ENCODE measurements at regions not wholly inside any gene's neighbourhood (a gene's known extent, or its start where the extent isn't known, plus 50 kb on each side); places are given as distances from the start of the nearest gene placed in this dataset.

DNA sequence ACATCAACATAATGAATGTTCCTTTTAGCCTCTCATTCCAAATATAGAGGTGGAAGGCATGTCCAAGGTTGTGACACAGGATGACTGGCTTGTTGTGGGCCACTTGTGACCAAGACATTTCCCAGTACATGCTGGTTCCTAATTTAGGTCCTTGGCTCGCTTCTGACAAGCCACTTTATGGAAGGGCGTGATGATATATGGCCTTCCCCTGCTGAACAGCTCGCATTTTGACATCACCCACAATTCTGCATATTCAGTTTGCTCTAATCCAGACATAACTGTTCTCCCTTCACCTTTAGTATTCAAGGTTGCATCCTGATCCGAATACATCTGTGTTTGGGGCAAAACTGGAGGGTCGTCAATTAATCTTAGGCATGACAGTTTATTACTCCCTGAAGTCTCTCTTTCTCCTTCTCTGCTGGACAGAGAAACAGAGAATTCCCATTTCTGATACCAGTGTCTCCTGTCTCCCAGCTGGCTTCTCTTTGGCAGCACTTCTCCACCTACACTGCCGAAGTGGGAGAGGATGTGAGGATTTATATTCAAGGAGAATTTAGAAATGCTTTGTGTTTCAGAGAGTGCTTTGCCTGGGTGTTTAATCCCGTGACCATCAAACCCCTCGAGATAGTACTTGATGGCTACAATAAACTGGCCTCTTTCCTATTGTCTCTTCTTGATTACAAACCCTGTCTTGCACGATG lies 815.5 kb upstream of the RBFOX1 start:
- Mint-ChIP-seq H3K27me3 (no peaks in the 10 kb centered on the region), H3K4me1 (no peaks in the 10 kb centered on the region), H3K36me3 (no peaks in the 10 kb centered on the region), H3K9me3 (no peaks in the 10 kb centered on the region), H3K4me3 (no peak overlapping the region), H3K27ac (no peak overlapping the region)
- no peak for DNase-seq

DNA sequence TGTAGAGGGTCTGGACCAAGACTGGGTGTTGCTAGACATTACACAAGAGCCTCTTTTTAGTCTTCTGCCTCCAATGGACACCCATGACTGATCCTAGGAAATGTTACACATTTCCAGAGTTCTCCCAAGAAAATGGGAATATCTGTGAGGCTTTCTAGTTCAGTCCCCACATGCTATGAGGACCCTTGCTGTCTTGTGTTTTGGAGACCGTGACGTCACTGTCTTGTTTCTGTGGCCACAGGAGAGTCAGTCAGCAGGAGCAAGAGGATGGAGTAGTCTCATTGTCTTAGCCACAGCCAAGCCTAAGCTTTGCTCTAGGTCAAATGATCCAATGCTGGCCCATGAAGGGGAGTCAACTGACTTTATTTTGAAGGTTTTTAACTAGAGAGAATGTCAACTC lies 820.1 kb upstream of the RBFOX1 start:
- Mint-ChIP-seq H3K9me3 (peaks cover 4% of the 10 kb centered on the region), H3K36me3 (no peaks in the 10 kb centered on the region), H3K4me3 (no peak overlapping the region), H3K27ac (no peak overlapping the region), H3K4me1 (no peaks in the 10 kb centered on the region), H3K27me3 (no peaks in the 10 kb centered on the region)
- DNase-seq: no peak

DNA sequence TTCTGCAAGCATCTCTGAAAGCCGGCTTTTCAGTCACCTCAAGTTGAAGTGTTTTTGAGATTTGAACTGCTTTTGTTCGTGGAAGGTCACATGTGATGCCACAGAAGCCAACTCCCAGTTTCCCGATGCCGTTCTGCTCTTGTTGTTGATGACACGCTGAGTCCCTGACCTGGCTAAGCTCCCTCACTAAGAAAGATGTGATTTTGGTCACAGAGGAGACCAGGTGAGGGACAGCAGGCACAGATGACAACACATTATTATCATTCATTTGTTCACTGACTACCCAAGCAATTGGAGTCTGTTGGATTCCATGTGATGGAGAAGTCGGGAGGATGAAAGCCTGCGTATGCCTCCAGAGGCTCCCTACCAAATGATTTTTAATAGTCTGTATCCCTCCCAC lies 822.4 kb upstream of the RBFOX1 start:
- no peak overlapping the region for H3K4me3 Mint-ChIP-seq
- no peaks in the 10 kb centered on the region for H3K27me3 Mint-ChIP-seq
- no peaks in the 10 kb centered on the region for H3K36me3 Mint-ChIP-seq
- no peak for DNase-seq
- no peak overlapping the region for H3K27ac Mint-ChIP-seq
- peaks cover 6% of the 10 kb centered on the region for H3K9me3 Mint-ChIP-seq
- H3K4me1 Mint-ChIP-seq: no peaks in the 10 kb centered on the region

DNA sequence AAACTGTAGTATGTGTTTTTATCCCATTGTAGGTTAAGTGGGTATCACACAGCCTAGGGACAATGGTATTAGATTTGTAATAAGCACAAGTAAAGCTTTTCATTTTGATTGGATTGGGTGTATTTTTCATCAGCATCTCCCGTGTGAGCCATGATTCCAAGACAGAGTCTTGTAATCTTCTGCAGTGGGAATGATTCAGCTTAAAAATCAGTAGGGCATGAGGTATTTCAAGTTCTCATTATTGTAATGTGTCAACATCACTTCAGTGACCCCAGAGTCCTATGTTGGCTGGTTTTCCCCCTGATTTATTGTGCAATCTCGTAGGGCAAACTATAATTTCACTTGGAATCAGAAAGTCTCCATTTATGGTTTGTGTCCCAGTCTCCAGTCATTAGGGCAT lies 833.2 kb upstream of the RBFOX1 start:
- H3K4me1 Mint-ChIP-seq: no peaks in the 10 kb centered on the region
- H3K9me3 Mint-ChIP-seq: peaks cover 4% of the 10 kb centered on the region
- no peaks in the 10 kb centered on the region for H3K27me3 Mint-ChIP-seq
- no peaks in the 10 kb centered on the region for H3K36me3 Mint-ChIP-seq
- H3K27ac Mint-ChIP-seq: no peak overlapping the region
- H3K4me3 Mint-ChIP-seq: no peak overlapping the region
- DNase-seq: no peak

DNA sequence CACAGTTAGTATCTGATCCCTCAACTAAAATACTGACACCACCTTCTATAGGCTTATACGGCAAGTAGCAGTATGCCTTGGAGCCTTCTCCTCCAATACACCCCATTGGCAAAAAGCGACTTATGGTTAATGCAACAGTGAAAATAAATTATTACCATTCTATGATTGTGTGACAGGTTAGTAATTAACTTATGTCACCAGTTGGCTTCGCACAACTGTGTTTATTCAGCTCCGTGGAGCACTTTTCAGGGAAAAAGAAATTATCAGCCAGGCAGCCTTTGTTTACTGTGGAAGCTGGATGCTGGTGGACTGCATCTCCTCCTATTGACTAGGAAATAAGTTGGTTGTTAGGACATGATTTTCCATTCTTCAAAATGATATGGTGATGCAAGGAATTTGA lies 833.8 kb upstream of the RBFOX1 start:
- DNase-seq: no peak
- Mint-ChIP-seq H3K27ac (no peak overlapping the region), H3K9me3 (peaks cover 4% of the 10 kb centered on the region), H3K4me3 (no peak overlapping the region), H3K36me3 (no peaks in the 10 kb centered on the region), H3K27me3 (no peaks in the 10 kb centered on the region), H3K4me1 (no peaks in the 10 kb centered on the region)

DNA sequence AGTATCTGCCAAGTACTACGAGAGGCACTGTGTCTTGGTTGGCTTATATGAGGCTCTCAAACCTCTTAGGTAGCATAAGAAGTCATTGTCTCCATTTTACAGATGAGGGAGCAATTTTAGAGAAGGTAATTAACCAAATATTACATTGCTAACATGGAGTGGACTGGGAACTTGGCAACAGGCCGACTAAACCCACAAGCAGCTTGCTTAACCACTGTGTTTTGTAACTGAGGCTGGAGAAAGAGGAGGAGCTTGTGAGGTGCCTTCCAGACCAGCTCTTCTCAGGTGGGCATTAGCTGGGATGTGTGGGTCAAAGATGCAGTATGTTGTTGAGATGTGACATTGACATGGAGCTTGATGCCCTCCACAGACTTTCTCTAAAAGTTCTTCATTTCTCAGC lies 835.6 kb upstream of the RBFOX1 start:
- Mint-ChIP-seq H3K27me3 (no peaks in the 10 kb centered on the region), H3K4me1 (no peaks in the 10 kb centered on the region), H3K4me3 (no peak overlapping the region), H3K36me3 (no peaks in the 10 kb centered on the region), H3K9me3 (peaks cover 4% of the 10 kb centered on the region), H3K27ac (no peak overlapping the region)
- DNase-seq: no peak

DNA sequence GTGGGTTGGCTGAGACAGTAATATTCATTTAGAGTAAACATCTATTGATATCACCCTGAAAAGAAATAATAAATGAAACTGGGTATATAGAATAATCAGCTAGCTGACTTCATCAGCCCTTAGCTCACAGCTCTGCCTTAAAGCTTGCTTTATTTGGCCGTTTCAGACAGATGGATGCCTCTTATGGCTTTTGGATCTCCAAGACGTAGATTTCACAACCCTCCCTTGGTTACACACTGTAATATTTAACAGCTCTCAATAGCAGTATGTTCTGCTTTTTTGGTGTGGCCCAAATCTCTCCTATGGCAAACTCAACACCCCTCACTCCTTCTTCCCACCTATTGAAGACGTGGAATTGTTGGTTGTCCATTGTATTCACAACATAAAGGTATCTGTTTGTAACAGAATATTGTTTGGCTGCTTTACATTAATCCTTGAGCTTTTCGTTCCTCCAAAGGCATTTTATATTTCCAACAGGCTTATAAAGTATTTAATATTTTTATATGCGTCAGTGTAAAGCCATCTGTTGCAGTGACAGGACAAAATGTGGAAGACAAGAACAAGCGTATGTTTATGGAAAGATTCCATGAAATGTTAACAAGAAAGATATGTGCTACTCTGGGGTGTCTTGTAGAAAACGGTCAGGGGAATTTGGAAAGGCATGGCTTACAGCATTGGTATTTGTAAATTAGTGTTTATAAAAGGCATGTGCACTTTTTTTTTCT lies 837.0 kb upstream of the RBFOX1 start:
- H3K4me1 Mint-ChIP-seq: no peaks in the 10 kb centered on the region
- H3K36me3 Mint-ChIP-seq: no peaks in the 10 kb centered on the region
- peaks cover 2% of the 10 kb centered on the region for H3K9me3 Mint-ChIP-seq
- no peak overlapping the region for H3K4me3 Mint-ChIP-seq
- no peaks in the 10 kb centered on the region for H3K27me3 Mint-ChIP-seq
- DNase-seq: no peak
- H3K27ac Mint-ChIP-seq: no peak overlapping the region

DNA sequence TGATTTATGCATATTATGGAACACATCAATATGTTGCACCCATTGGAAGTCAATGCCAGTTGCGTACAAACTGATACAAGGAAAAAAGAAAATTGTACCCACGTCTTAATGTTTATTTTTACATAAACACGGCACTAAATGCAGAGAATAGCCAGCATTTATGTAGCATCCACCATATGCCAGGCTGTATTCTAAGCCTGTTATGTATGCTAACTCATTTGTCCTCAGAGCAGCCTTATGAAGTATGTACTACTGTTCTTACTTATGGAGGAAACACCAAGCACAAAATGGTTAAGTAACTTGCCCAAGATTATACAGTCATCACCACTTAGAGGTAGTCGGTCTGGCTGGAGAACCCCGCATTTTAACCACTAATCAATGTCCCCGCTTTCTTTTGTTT lies 837.9 kb upstream of the RBFOX1 start:
- Mint-ChIP-seq H3K4me1 (no peaks in the 10 kb centered on the region), H3K27ac (no peak overlapping the region), H3K36me3 (no peaks in the 10 kb centered on the region), H3K27me3 (no peaks in the 10 kb centered on the region), H3K9me3 (peaks cover 2% of the 10 kb centered on the region), H3K4me3 (no peak overlapping the region)
- no peak for DNase-seq

DNA sequence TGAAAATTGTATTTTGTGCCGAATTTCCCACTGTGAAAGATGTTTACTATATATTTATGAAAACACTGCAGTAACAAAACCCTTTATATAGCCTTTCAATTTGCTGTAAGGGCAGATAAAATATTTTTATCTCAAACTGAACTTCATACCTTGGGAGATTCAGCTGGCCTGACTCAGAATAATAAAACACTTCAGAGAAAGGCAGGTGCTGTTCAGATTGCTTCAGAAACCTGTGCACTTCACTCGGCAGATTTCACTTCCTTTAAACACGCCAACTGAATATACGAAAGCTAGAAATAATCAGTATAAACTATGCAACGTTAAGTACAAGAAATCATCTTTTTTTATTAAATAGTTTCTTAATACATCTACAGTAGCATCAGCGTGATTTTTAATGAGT lies 839.1 kb upstream of the RBFOX1 start:
- Mint-ChIP-seq H3K27ac (no peak overlapping the region), H3K4me1 (no peaks in the 10 kb centered on the region), H3K9me3 (peaks cover 2% of the 10 kb centered on the region), H3K36me3 (no peaks in the 10 kb centered on the region), H3K27me3 (no peaks in the 10 kb centered on the region), H3K4me3 (no peak overlapping the region)
- no peak for DNase-seq

DNA sequence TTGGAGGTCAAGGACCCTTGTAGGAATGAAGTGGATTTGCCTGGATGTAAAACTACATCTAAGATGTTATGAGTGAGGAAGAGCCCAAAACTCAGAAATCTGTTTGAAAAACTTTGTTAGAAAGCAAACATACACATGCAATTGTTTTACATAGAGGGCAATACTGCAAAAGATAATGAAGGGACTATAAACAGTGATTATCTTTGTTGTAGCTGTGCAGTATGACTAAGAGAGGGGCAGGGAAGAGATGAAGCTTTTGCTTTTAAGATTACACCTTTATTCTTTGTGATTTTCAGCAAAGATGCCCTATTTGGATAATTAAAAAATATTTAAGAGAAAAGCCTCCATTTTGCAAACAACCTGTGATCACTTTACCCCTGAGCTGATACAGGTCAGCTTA lies 839.9 kb upstream of the RBFOX1 start:
- H3K4me1 Mint-ChIP-seq: no peaks in the 10 kb centered on the region
- DNase-seq: no peak
- H3K36me3 Mint-ChIP-seq: no peaks in the 10 kb centered on the region
- H3K4me3 Mint-ChIP-seq: no peak overlapping the region
- peaks cover 2% of the 10 kb centered on the region for H3K9me3 Mint-ChIP-seq
- no peak overlapping the region for H3K27ac Mint-ChIP-seq
- H3K27me3 Mint-ChIP-seq: no peaks in the 10 kb centered on the region

DNA sequence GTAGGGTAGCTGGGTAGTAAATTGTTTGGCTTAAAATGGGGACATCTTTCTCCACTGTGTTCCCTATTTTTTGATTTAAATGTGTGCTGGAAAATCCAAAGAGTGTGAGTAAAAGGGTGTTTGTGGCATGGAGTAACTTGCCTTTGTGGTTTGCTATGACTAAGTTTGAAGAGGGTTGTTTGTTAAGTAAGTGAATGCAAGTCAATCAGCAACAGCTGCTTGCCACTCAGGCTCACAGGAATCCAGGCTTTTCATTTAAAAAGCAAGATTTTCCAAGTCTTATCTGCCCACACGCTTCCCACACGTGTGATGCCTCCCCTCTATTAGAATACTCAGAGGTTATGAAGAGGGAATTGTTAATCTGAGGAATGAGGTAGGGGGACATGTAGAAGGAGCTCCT lies 847.7 kb upstream of the RBFOX1 start:
- H3K4me3 Mint-ChIP-seq: no peak overlapping the region
- H3K4me1 Mint-ChIP-seq: no peaks in the 10 kb centered on the region
- no peak overlapping the region for H3K27ac Mint-ChIP-seq
- H3K36me3 Mint-ChIP-seq: peaks cover 3% of the 10 kb centered on the region
- H3K9me3 Mint-ChIP-seq: no peaks in the 10 kb centered on the region
- DNase-seq: no peak
- H3K27me3 Mint-ChIP-seq: peaks cover 32% of the 10 kb centered on the region

DNA sequence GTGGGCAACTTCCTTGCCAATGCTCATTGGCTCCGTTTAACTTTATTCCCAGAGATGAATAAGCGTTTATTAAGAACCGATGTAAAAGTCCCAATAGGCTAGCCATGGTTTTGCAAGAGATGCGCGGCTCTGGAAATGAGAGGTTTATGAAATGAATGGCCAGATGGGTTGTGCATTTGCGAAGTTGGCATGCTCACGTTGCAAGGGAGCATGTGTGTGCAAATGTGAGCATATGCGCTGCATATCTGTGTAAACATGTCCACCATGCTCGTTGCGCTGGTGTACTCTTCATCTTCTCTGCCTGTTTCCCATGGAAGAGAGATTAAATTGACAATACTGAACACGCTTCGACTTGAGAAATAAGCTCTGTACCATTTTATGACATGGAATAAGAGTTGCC lies 848.6 kb upstream of the RBFOX1 start:
- DNase-seq: no peak
- no peaks in the 10 kb centered on the region for H3K4me1 Mint-ChIP-seq
- H3K27ac Mint-ChIP-seq: no peak overlapping the region
- H3K27me3 Mint-ChIP-seq: peaks cover 32% of the 10 kb centered on the region
- no peaks in the 10 kb centered on the region for H3K9me3 Mint-ChIP-seq
- H3K36me3 Mint-ChIP-seq: peaks cover 3% of the 10 kb centered on the region
- no peak overlapping the region for H3K4me3 Mint-ChIP-seq

DNA sequence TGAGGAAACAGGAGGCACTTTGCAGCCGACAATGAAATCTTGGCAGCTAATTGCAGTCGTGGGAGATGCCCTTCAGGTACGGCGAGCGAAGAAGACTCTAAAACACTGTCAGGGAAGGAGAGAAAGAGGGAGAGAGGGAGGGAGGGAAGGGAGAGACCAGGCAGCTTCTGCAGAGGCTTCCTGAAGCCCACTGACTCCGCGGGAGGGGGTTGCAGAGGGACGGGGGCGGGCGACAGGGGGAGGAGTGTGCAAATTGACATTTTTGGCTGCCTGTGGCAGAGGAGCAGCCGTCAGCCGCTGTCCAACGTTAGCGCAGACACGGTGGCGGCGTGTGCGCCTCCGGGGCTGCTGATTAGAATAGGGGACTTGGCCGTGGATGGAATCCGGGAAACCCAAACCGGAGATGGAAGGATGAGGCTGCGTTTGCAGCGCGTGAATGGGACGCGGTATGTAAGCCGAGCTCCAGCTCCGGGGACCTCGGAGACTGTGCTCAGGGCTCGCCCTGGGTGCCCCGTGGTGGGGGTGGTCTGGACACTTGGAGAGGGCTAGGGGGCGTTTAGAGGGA lies 849.1 kb upstream of the RBFOX1 start:
- Mint-ChIP-seq H3K9me3 (no peaks in the 10 kb centered on the region), H3K4me1 (no peaks in the 10 kb centered on the region), H3K27ac (no peak overlapping the region), H3K4me3 (no peak overlapping the region), H3K27me3 (peaks cover 32% of the 10 kb centered on the region), H3K36me3 (peaks cover 3% of the 10 kb centered on the region)
- no peak for DNase-seq

DNA sequence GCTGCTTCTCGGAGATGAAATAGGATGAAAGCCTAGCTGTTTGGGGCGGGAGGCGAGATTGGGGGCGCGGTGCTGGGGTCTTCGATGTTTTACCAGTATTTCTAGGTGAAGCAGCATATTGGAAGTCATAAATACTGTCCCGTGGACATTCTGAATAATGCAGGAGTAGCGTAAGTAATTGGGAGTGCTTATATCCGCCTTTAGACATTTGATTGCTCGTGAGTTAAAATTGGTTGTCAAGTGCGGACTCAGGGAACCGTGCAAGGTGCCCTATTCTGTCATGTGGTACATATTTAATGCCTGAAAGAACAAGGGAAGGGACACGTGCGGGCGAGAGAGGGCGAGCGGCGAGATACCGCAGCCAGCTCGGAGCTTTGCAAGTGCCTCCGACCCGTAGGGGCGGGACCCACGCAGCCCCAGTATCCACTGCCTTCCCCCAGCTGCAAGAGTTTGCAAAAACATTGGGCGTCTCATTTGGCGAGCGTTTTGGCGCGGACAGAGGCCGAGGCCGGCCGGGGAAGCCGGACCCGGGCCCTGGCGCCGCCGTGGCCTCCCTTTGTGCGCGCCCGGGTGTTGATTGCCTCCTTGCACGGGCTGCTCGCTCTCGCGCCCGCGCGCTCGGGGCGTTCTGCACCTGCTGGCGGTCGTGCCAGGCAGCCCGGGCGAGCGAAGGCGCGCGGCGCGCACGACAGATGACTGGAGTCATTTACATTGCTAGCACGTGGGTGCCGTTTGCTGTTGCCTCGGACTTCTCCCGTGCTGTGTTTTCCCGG lies 849.8 kb upstream of the RBFOX1 start:
- H3K4me3 Mint-ChIP-seq: no peak overlapping the region
- H3K36me3 Mint-ChIP-seq: peaks cover 3% of the 10 kb centered on the region
- peaks cover 32% of the 10 kb centered on the region for H3K27me3 Mint-ChIP-seq
- DNase-seq: no peak
- H3K9me3 Mint-ChIP-seq: no peaks in the 10 kb centered on the region
- no peak overlapping the region for H3K27ac Mint-ChIP-seq
- no peaks in the 10 kb centered on the region for H3K4me1 Mint-ChIP-seq

DNA sequence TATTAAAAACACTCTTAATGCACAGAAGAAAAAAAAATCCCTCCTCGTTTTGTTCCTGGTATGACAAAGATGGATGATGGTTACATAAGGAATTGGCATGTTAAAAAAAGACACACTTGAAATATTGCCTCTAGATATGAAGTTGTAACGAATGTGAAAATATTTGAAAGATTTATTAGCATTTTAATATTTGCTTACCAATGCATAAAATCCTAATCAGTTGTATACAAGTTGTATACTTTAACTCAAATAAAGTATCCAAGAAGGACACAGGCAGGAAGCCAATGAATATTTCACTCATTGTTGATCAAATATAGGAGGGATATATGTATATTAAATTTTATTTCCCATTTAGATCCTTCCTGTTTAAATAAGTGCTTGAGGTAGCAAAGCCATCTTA lies 850.8 kb upstream of the RBFOX1 start:
- H3K9me3 Mint-ChIP-seq: peaks cover 2% of the 10 kb centered on the region
- peaks cover 3% of the 10 kb centered on the region for H3K36me3 Mint-ChIP-seq
- H3K27ac Mint-ChIP-seq: no peak overlapping the region
- peaks cover 32% of the 10 kb centered on the region for H3K27me3 Mint-ChIP-seq
- no peak for DNase-seq
- H3K4me3 Mint-ChIP-seq: no peak overlapping the region
- H3K4me1 Mint-ChIP-seq: no peaks in the 10 kb centered on the region
